ENCODE measurements at regions not wholly inside any gene's neighbourhood (a gene's known extent, or its start where the extent isn't known, plus 50 kb on each side); places are given as distances from the start of the nearest gene placed in this dataset.
"Not testable (repeated sequence)": the region's sequence is repeated elsewhere in the genome, so short reads cannot be mapped to it uniquely, and the experiment has no call there.

- TF ChIP-seq, protein P1, sequence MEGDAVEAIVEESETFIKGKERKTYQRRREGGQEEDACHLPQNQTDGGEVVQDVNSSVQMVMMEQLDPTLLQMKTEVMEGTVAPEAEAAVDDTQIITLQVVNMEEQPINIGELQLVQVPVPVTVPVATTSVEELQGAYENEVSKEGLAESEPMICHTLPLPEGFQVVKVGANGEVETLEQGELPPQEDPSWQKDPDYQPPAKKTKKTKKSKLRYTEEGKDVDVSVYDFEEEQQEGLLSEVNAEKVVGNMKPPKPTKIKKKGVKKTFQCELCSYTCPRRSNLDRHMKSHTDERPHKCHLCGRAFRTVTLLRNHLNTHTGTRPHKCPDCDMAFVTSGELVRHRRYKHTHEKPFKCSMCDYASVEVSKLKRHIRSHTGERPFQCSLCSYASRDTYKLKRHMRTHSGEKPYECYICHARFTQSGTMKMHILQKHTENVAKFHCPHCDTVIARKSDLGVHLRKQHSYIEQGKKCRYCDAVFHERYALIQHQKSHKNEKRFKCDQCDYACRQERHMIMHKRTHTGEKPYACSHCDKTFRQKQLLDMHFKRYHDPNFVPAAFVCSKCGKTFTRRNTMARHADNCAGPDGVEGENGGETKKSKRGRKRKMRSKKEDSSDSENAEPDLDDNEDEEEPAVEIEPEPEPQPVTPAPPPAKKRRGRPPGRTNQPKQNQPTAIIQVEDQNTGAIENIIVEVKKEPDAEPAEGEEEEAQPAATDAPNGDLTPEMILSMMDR (IDR thresholded peaks at IDR 0.05; ENCODE audit: unreplicated experiment): no peak
- intact Hi-C loops (cut with micrococcal nuclease; ENCODE audit: unreplicated experiment): no loop called here
- Mint-ChIP-seq H3K27me3 (ENCODE audit: unreplicated experiment) (no peaks in the 10 kb centered on the region), H3K36me3 (ENCODE audit: insufficient read depth, unreplicated experiment) (no peaks in the 10 kb centered on the region), H3K4me3 (ENCODE audit: low read depth, unreplicated experiment) (no peak overlapping the region), H3K4me1 (ENCODE audit: low read depth, unreplicated experiment) (no peaks in the 10 kb centered on the region), H3K9me3 (ENCODE audit: low read depth, unreplicated experiment) (peaks cover 15% of the 10 kb centered on the region), H3K27ac (ENCODE audit: unreplicated experiment) (no peak overlapping the region)
- DNase-seq: no peak
- no TSS peak for BruUV-seq (replicated peaks)
- CTCF ChIA-PET: no interaction called here
Observed at GRCh38 chr5:24167806-24168205, 477.0 kb downstream of the CDH10 start.

GRCh38 chr5:24170026-24170425 lies 474.8 kb downstream of the CDH10 start:
- no TSS peak for BruUV-seq (replicated peaks)
- no peaks in the 10 kb centered on the region for H3K27me3 Mint-ChIP-seq (ENCODE audit: unreplicated experiment)
- TF ChIP-seq, protein P1 (IDR thresholded peaks at IDR 0.05; ENCODE audit: unreplicated experiment): no peak
- no peaks in the 10 kb centered on the region for H3K4me1 Mint-ChIP-seq (ENCODE audit: low read depth, unreplicated experiment)
- DNase-seq: no peak
- intact Hi-C loops (cut with micrococcal nuclease; ENCODE audit: unreplicated experiment): no loop called here
- no peak overlapping the region for H3K27ac Mint-ChIP-seq (ENCODE audit: unreplicated experiment)
- no peaks in the 10 kb centered on the region for H3K36me3 Mint-ChIP-seq (ENCODE audit: insufficient read depth, unreplicated experiment)
- peaks cover 13% of the 10 kb centered on the region for H3K9me3 Mint-ChIP-seq (ENCODE audit: low read depth, unreplicated experiment)
- H3K4me3 Mint-ChIP-seq (ENCODE audit: low read depth, unreplicated experiment): no peak overlapping the region
- CTCF ChIA-PET: no interaction called here

- H3K36me3 Mint-ChIP-seq (ENCODE audit: insufficient read depth, unreplicated experiment); H3K4me1 Mint-ChIP-seq (ENCODE audit: low read depth, unreplicated experiment); CTCF ChIA-PET; H3K27me3 Mint-ChIP-seq (ENCODE audit: unreplicated experiment); H3K4me3 Mint-ChIP-seq (ENCODE audit: low read depth, unreplicated experiment); BruUV-seq (replicated peaks); intact Hi-C loops (cut with micrococcal nuclease; ENCODE audit: unreplicated experiment); DNase-seq; H3K27ac Mint-ChIP-seq (ENCODE audit: unreplicated experiment): not testable (repeated sequence)
- H3K9me3 Mint-ChIP-seq (ENCODE audit: low read depth, unreplicated experiment): peaks cover 13% of the 10 kb centered on the region
Observed at GRCh38 chr5:24170930-24171329, 473.8 kb downstream of the CDH10 start.

DNA sequence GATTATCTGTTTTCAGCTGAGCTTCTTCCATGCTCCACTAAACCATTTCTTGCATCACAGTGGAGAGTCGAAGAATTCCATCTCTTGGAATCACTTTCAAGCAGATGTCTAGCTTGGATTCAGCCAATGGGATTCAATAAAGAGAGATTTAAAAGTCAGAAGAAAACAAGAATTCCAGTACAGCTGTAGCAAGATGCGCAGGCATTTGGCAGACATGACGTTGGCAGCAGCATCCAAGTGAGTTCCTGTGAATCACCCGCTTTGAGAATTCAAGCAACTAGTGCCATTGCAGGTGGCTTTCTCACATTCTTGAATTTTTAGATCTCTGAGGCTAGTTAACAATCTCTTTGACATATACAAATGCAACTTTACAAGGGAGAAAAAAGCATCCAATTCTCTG lies 467.0 kb downstream of the CDH10 start:
- intact Hi-C loops (cut with micrococcal nuclease; ENCODE audit: unreplicated experiment): no loop called here
- no TSS peak for BruUV-seq (replicated peaks)

DNA sequence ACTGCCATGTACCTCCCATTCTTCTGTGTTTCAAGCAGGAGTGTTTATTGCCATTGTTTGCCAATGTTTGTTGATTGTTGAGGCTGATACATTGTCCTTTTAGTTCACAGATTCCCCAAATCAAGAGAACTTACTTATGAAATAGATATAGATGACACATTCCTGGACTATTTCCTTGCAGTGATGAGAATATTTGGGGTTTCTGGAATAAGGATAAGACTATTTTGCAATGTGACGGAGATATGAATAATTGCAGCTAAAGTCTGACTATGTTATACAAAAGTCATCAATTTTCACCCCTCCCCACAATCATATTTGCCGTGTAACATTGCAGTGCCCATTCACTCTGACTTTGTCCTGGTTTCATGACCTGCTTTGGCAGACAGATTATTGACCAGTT lies 460.8 kb downstream of the CDH10 start:
- intact Hi-C loops (cut with micrococcal nuclease; ENCODE audit: unreplicated experiment): no loop called here
- no TSS peak for BruUV-seq (replicated peaks)
- TF ChIP-seq, protein P1 (IDR thresholded peaks at IDR 0.05; ENCODE audit: unreplicated experiment): no peak

More for the DNA sequence above, 467.0 kb downstream of the CDH10 start:
- CTCF ChIA-PET: no interaction called here
- Mint-ChIP-seq H3K27ac (ENCODE audit: unreplicated experiment) (no peak overlapping the region), H3K9me3 (ENCODE audit: low read depth, unreplicated experiment) (peaks cover 12% of the 10 kb centered on the region), H3K4me3 (ENCODE audit: low read depth, unreplicated experiment) (no peak overlapping the region), H3K27me3 (ENCODE audit: unreplicated experiment) (no peaks in the 10 kb centered on the region), H3K4me1 (ENCODE audit: low read depth, unreplicated experiment) (no peaks in the 10 kb centered on the region), H3K36me3 (ENCODE audit: insufficient read depth, unreplicated experiment) (no peaks in the 10 kb centered on the region)
- no peak for DNase-seq
- TF ChIP-seq, protein P1 (IDR thresholded peaks at IDR 0.05; ENCODE audit: unreplicated experiment): no peak

More for the DNA sequence above, 460.8 kb downstream of the CDH10 start:
- Mint-ChIP-seq H3K27ac (ENCODE audit: unreplicated experiment) (no peak overlapping the region), H3K4me1 (ENCODE audit: low read depth, unreplicated experiment) (no peaks in the 10 kb centered on the region), H3K36me3 (ENCODE audit: insufficient read depth, unreplicated experiment) (no peaks in the 10 kb centered on the region), H3K4me3 (ENCODE audit: low read depth, unreplicated experiment) (no peak overlapping the region), H3K27me3 (ENCODE audit: unreplicated experiment) (no peaks in the 10 kb centered on the region), H3K9me3 (ENCODE audit: low read depth, unreplicated experiment) (peaks cover 6% of the 10 kb centered on the region)
- CTCF ChIA-PET: no interaction called here
- no peak for DNase-seq
